Nephron (organoid): ENCODE measurements at regions not wholly inside any gene's neighbourhood (a gene's known extent, or its start where the extent isn't known, plus 50 kb on each side); places are given as distances from the start of the nearest gene placed in this dataset.
"Not testable (repeated sequence)": the region's sequence is repeated elsewhere in the genome, so short reads cannot be mapped to it uniquely, and the experiment has no call there.

Source experiments
- H3K27ac Mint-ChIP-seq, 3 experiments: 2 replicates each; pipeline ENCODE4 v1.8.0; 2020; ENCODE audit warnings: mixed read lengths in 3 of 3, mild to moderate bottlenecking in 2 of 3, moderate library complexity in 1 of 3
- H3K27me3 Mint-ChIP-seq: 2 replicates; pipeline ENCODE4 v1.8.0; 2021; ENCODE audit warnings: low read depth, mild to moderate bottlenecking, moderate library complexity, mixed read lengths
- H3K36me3 Mint-ChIP-seq: 2 replicates; pipeline ENCODE4 v1.8.0; 2020; ENCODE audit warnings: low read depth, mixed read lengths
- H3K4me1 Mint-ChIP-seq: 2 replicates; pipeline ENCODE4 v1.8.0; 2020; ENCODE audit warnings: mixed read lengths
- H3K4me3 Mint-ChIP-seq, 3 experiments: 2 replicates each; pipeline ENCODE4 v1.8.0; 2020; ENCODE audit warnings: mild to moderate bottlenecking in 3 of 3, mixed read lengths in 3 of 3, moderate library complexity in 2 of 3
- H3K9me3 Mint-ChIP-seq: 2 replicates; pipeline ENCODE4 v1.8.0; 2020; ENCODE audit warnings: mixed read lengths
- CTCF ChIP-seq, 3 experiments: fragments of 200-600 bp; sonication (generic); IDR thresholded peaks; one replicate each; pipeline ENCODE4 v1.5.0; 2021; ENCODE audit warnings: antibody characterized with exemption in 3 of 3; ENCODE audit not compliant: unreplicated experiment in 3 of 3

- TF ChIP-seq CTCF (IDR thresholded peaks at IDR 0.05; ENCODE audit: unreplicated experiment in 3 of 3) = no peak
- peaks cover 28% of the 10 kb centered on the region for H3K27me3 Mint-ChIP-seq
- H3K4me1 Mint-ChIP-seq = no peaks in the 10 kb centered on the region
Measured at GRCh38 chr16:47866423-47866822, 289.4 kb downstream of the ABCC12 start.

DNA sequence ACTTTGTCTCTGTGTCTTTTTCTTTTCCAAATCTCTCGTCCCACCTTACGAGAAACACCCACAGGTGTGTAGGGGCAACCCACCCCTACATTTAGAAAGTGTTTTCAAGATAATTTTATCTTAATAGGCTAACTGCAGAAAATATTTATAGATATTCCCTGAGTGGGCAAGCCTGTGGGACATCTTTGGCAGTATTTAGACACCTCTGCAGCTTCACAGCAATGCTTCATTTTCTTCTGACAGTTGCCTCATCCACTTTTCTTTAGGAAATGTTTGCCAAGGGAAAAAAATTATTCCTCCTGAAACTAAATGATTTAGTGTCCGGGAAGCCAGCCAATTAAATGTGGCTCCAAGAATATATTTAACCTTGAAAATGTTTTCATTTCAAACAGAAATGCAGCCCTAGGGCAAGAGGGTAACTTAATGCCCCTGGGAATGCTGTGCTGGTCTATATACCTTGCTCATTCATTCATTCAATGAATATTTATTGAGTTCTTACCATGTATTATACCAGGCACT is 290.4 kb downstream of the ABCC12 start:
- Mint-ChIP-seq H3K4me1 (no peaks in the 10 kb centered on the region), H3K36me3 (no peaks in the 10 kb centered on the region), H3K9me3 (peaks cover 6% of the 10 kb centered on the region), H3K27ac (no peak overlapping the region), H3K4me3 (no peak overlapping the region), H3K27me3 (peaks cover 26% of the 10 kb centered on the region)
- no peak for TF ChIP-seq CTCF (IDR thresholded peaks at IDR 0.05; ENCODE audit: unreplicated experiment in 3 of 3)

More at GRCh38 chr16:47866423-47866822, 289.4 kb downstream of the ABCC12 start:
- Mint-ChIP-seq H3K4me3 (no peak overlapping the region), H3K36me3 (no peaks in the 10 kb centered on the region), H3K27ac (no peak overlapping the region), H3K9me3 (peaks cover 6% of the 10 kb centered on the region)

GRCh38 chr16:47864262-47864661 is 291.5 kb downstream of the ABCC12 start:
- H3K4me3 Mint-ChIP-seq, H3K4me1 Mint-ChIP-seq, H3K9me3 Mint-ChIP-seq, H3K36me3 Mint-ChIP-seq: not testable (repeated sequence)
- Mint-ChIP-seq H3K27me3 (peaks cover 31% of the 10 kb centered on the region), H3K27ac (peak overlapping the region in 2 of 3 experiments; percentile 19 to 89)

GRCh38 chr16:47861999-47862398 is 293.8 kb downstream of the ABCC12 start:
- Mint-ChIP-seq H3K4me1 (no peaks in the 10 kb centered on the region), H3K36me3 (no peaks in the 10 kb centered on the region), H3K27ac (no peak overlapping the region), H3K27me3 (peaks cover 35% of the 10 kb centered on the region), H3K4me3 (no peak overlapping the region), H3K9me3 (no peaks in the 10 kb centered on the region)
- no peak for TF ChIP-seq CTCF (IDR thresholded peaks at IDR 0.05; ENCODE audit: unreplicated experiment in 3 of 3)

DNA sequence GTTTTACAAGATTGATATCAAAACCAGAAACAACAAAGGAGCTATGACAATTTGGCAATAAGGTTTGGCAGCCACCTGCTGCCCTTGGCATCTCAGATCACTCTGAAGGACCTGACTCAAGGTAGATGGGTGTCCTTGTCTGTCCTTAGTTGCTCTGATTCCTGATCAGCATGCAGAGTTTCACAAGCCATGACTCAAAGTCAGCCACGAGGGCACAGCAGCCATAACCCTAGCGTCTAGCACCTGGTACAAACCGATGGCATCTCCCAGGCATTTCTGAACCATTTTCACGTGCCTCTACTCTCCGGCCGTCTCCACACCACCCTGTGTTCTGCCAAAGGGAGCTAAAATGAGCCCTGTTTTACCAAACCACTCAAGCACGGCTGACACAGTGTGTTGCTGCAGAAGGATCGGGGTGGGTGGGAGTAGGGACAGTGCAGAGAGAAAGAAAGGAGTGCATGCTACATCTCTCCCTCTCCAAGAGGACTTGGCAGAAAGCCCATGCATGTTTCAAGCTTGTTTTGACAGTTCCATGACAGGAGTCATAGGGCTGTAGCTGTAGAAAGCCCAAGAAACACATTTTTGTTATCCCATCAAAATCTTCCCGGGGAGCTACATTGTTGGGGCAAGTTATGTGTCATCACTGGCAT is 297.3 kb downstream of the ABCC12 start:
- no peak overlapping the region for H3K4me3 Mint-ChIP-seq

DNA sequence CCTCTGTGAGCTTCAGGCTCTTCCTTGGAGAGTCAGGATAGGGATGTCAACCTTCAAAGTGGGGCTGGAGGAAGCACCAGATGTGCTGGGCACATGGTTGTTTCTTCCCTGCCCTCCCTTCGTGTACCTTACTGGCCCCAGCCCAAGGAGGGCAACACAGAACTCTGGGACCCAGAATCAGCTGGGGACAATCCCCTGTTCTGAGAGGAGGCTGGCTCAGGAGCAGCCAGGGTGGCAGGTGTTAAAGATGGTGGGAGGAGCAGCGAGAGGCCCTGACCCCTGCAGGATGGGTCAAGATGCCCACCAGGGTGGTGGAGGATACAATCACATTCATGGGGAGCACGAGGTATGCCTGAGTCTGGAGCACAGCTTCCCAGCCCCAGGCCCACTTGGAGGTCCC is 300.4 kb downstream of the ABCC12 start:
- Mint-ChIP-seq H3K4me3 (no peak overlapping the region), H3K9me3 (no peaks in the 10 kb centered on the region), H3K4me1 (no peaks in the 10 kb centered on the region), H3K36me3 (no peaks in the 10 kb centered on the region), H3K27me3 (peaks cover 28% of the 10 kb centered on the region), H3K27ac (no peak overlapping the region)
- TF ChIP-seq CTCF (IDR thresholded peaks at IDR 0.05; ENCODE audit: unreplicated experiment in 3 of 3) = no peak

More for the DNA sequence above, 297.3 kb downstream of the ABCC12 start:
- no peaks in the 10 kb centered on the region for H3K36me3 Mint-ChIP-seq
- TF ChIP-seq CTCF (IDR thresholded peaks at IDR 0.05; ENCODE audit: unreplicated experiment in 3 of 3) = no peak
- H3K4me1 Mint-ChIP-seq = no peaks in the 10 kb centered on the region
- no peaks in the 10 kb centered on the region for H3K9me3 Mint-ChIP-seq
- H3K27me3 Mint-ChIP-seq = peaks cover 28% of the 10 kb centered on the region
- no peak overlapping the region for H3K27ac Mint-ChIP-seq
